WI38 (cell line): ENCODE measurements at regions not wholly inside any gene's neighbourhood (a gene's known extent, or its start where the extent isn't known, plus 50 kb on each side); places are given as distances from the start of the nearest gene placed in this dataset.

Experiments
- H3K4me3 ChIP-seq: 2 replicates; pipeline ENCODE4 v1.5.1; 2011; ENCODE audit warnings: low read depth, mild to moderate bottlenecking, control low read depth, low read length
- TF ChIP-seq, protein P1 (sequence below): IDR thresholded peaks from 2 replicates; pipeline ENCODE4 v1.5.1; 2012; ENCODE audit warnings: low read depth, mild to moderate bottlenecking, control low read depth, low read length

DNA sequence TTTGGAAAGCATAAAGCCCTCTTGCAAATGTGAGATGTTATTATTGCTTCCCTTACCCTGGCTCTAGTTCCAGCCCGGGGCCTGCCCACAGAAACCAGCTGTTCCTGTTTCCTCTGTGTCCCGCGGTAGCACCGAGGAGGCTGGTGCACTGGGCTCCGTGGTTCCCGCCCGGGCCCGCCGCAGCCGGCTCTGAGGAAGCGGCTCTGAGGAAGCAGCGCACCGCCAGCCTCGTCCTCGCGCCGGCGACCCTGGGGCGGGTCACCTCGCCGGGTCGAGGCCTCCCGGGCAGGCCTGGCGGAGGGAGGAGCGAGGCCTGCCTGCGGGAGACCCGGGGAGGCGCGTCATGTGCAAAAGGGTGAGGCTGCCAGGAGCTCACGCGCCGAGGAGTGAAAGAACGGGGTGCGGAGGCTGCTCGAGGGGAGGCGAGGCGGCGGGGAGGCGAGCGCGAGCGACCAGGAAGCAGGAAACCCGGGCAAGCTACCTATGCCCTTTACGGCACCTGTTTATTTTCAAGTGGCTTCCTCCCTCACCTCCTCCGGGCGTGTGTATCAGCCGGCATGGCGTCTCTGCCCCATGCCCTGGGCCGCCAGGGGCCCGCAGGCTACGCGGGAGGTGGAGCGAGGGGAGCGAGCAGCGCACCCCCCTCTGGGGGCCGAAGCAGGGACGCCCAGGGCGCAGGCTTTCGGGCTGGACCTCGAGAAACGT is 61.3 kb upstream of the MEGF10 start:
- peak overlapping the region; percentile 63 for H3K4me3 ChIP-seq
- TF ChIP-seq, protein P1, sequence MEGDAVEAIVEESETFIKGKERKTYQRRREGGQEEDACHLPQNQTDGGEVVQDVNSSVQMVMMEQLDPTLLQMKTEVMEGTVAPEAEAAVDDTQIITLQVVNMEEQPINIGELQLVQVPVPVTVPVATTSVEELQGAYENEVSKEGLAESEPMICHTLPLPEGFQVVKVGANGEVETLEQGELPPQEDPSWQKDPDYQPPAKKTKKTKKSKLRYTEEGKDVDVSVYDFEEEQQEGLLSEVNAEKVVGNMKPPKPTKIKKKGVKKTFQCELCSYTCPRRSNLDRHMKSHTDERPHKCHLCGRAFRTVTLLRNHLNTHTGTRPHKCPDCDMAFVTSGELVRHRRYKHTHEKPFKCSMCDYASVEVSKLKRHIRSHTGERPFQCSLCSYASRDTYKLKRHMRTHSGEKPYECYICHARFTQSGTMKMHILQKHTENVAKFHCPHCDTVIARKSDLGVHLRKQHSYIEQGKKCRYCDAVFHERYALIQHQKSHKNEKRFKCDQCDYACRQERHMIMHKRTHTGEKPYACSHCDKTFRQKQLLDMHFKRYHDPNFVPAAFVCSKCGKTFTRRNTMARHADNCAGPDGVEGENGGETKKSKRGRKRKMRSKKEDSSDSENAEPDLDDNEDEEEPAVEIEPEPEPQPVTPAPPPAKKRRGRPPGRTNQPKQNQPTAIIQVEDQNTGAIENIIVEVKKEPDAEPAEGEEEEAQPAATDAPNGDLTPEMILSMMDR, result no peak

DNA sequence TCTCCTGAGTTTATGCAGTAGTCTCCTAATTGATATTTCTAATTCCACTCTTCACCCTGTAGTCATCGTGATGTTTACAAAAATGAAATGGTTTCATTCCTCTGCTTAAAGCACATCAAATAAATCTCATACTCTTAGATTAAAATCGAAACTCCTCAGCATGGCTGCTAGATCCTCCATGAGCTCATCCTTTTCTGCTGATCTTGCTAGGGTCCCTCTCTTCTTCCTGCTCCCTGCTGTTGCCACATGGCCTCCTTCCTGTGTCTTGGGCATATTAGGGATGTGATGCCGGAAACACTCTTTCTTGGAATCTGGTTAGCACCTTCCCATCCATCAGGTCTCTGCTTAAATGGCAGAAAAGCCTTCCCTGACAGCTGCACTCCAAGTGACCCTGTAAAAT is 59.5 kb upstream of the MEGF10 start:
- TF ChIP-seq, protein P1, result no peak
- H3K4me3 ChIP-seq, result no peak overlapping the region

DNA sequence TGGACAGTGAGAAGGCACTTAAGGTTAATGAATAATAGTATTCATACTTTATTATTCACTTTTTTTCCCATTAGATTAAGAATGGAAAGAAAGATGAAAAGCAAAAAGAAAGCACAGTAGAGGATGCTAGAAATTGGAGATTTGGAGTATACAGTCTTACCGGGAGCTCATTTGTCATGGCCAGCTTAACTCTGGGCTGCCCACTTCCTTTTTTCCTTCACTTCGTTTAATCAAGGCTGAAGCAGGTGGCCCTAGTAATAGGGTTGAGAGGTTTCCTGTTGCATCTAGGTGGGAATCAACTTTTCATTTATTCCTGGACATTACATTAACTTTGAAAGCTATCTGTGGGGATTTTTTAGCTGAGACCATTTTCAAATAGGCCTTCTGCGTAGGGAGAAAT is 57.0 kb upstream of the MEGF10 start:
- no peak overlapping the region for H3K4me3 ChIP-seq
- TF ChIP-seq, protein P1, result no peak

DNA sequence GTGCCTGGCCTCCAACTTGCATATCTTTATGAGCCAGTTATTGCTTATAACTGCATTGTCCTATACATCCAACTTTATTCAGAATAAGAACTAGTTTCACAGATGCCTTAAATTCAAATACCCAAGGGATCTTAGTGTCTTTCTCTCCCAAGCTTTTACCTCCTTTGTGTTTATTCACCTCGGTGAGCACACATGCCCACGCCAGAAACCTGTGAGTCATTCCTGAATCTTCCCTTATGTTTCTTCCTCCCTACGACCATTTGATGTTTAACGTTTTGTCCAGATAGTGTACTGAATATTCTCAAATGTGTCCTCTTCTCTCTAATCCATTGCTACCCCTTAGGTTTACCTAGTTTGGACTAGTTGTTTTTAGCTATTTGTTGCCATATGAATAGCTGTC is 55.5 kb upstream of the MEGF10 start:
- H3K4me3 ChIP-seq, result no peak overlapping the region
- TF ChIP-seq, protein P1, result no peak

DNA sequence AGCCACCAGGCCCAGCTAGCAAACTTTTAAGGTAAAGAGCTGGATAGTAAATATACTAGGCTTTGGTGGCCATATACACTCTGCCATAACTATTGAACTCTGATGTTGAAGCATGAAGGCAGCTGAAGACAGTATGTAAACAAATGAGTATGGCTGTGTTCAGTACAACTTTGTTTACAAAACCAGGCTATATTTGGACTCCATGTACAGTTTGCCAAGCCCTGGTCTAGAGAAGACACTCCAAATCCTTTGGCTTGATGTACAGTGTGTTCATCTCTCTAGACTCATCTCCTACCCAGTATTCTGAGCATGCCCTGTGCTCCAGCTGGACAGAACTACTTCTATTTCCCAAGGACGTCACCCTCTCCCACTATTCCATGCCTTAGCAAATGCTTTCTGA is 54.3 kb upstream of the MEGF10 start:
- H3K4me3 ChIP-seq, result no peak overlapping the region
- TF ChIP-seq, protein P1, result no peak
